ENCODE measurements at regions not wholly inside any gene's neighbourhood (a gene's known extent, or its start where the extent isn't known, plus 50 kb on each side); places are given as distances from the start of the nearest gene placed in this dataset.

GRCh38 chr11:30684772-30685171, 98.6 kb upstream of the MPPED2 start:
- TF ChIP-seq, protein P1, sequence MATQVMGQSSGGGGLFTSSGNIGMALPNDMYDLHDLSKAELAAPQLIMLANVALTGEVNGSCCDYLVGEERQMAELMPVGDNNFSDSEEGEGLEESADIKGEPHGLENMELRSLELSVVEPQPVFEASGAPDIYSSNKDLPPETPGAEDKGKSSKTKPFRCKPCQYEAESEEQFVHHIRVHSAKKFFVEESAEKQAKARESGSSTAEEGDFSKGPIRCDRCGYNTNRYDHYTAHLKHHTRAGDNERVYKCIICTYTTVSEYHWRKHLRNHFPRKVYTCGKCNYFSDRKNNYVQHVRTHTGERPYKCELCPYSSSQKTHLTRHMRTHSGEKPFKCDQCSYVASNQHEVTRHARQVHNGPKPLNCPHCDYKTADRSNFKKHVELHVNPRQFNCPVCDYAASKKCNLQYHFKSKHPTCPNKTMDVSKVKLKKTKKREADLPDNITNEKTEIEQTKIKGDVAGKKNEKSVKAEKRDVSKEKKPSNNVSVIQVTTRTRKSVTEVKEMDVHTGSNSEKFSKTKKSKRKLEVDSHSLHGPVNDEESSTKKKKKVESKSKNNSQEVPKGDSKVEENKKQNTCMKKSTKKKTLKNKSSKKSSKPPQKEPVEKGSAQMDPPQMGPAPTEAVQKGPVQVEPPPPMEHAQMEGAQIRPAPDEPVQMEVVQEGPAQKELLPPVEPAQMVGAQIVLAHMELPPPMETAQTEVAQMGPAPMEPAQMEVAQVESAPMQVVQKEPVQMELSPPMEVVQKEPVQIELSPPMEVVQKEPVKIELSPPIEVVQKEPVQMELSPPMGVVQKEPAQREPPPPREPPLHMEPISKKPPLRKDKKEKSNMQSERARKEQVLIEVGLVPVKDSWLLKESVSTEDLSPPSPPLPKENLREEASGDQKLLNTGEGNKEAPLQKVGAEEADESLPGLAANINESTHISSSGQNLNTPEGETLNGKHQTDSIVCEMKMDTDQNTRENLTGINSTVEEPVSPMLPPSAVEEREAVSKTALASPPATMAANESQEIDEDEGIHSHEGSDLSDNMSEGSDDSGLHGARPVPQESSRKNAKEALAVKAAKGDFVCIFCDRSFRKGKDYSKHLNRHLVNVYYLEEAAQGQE (IDR thresholded peaks at IDR 0.05; ENCODE audit: insufficient read depth in 1 of 2, low read depth in 2 of 2, low read length in 1 of 2), result no peak
- TF ChIP-seq CTCF (IDR thresholded peaks at IDR 0.05) (no peak), POLR2AphosphoS5 (IDR thresholded peaks at IDR 0.05; ENCODE audit: low read depth, low read length) (no peak)

Data from Panc1 (cell line).